Stomach (tissue), 8 donors: ENCODE measurements at regions not wholly inside any gene's neighbourhood (a gene's known extent, or its start where the extent isn't known, plus 50 kb on each side); places are given as distances from the start of the nearest gene placed in this dataset.

ENCODE experiments used
- DNase-seq, 2 donors: peaks; one replicate each; pipeline versions ENCODE4 v3.0.0 to v3.0.0-alpha.2; 2013 to 2019
- H3K27ac ChIP-seq, 5 donors: fragments of 200-600 bp in 4 of 5; sonication (generic) in 4 of 5; one replicate each; pipeline ENCODE4 v1.5.1; 2013 to 2019; ENCODE audit warnings: mild to moderate bottlenecking in 1 of 5, moderate library complexity in 1 of 5
- H3K27me3 ChIP-seq, 3 donors: fragments of 200-600 bp; sonication (generic); one replicate each; pipeline ENCODE4 v1.5.1; 2017 to 2019; ENCODE audit warnings: mixed run types in 1 of 3
- H3K36me3 ChIP-seq, 4 donors: fragments of 200-600 bp; sonication (generic); 1 replicate in 3 of 4; 2 replicates in 1 of 4; pipeline ENCODE4 v1.5.1; 2016 to 2019
- H3K4me1 ChIP-seq, 4 donors: fragments of 200-600 bp; sonication (generic); one replicate each; pipeline ENCODE4 v1.5.1; 2016 to 2019
- H3K4me3 ChIP-seq, 4 donors: fragments of 200-600 bp; sonication (generic) in 3 of 4; one replicate each; pipeline ENCODE4 v1.5.1; 2016 to 2019; ENCODE audit warnings: mild to moderate bottlenecking in 1 of 4
- H3K9me3 ChIP-seq, 4 donors: fragments of 200-600 bp; sonication (generic); one replicate each; pipeline ENCODE4 v1.5.1; 2016 to 2019
- EP300 ChIP-seq: sonication (generic); formaldehyde crosslinking; IDR thresholded peaks from one replicate; pipeline ENCODE4 v1.6.1; 2017; ENCODE audit warnings: antibody characterized with exemption
- POLR2A ChIP-seq, 4 donors: fragments of 450-650 bp; IDR thresholded peaks; one replicate each; pipeline ENCODE4 v1.6.1; 2016; ENCODE audit warnings: antibody characterized with exemption in 4 of 4, control low read depth in 2 of 4, mild to moderate bottlenecking in 1 of 4, moderate library complexity in 1 of 4
- POLR2AphosphoS5 ChIP-seq, 3 donors: sonication (generic); formaldehyde crosslinking; IDR thresholded peaks; one replicate each; pipeline ENCODE4 v1.6.1; 2016; ENCODE audit warnings: antibody characterized with exemption in 3 of 3
- WGBS, 5 donors: extraction: QIAGEN DNeasy Blood & Tissue Kit in 3 of 5; methylation state at CpG; one replicate each; pipeline versions ENCODE4 v1.1.5 to v1.1.7; 2013 to 2018; 5-methylcytosine and 5-hydroxymethylcytosine counted together
- intact Hi-C: fragments of 100-400 bp; cut with DNase I; formaldehyde crosslinking; loops from one replicate; pipeline ENCODE4 v1.15.1; 2023; ENCODE audit warnings: low total_unique reads
- TF ChIP-seq, protein P1 (sequence below), 7 experiments: fragments of 450-650 bp in 4 of 7; fragments of 200-600 bp in 3 of 7; sonication (generic) in 3 of 7; IDR thresholded peaks; one replicate each; pipeline ENCODE4 v1.5.1; 2016 to 2019; ENCODE audit warnings: antibody characterized with exemption in 7 of 7, control low read depth in 2 of 7, mild to moderate bottlenecking in 1 of 7
- donor health status: healthy with polysubstance abuse.
- donor health status: Bipolar disorder and iron deficiency.
- donor health status: healthy.

DNA sequence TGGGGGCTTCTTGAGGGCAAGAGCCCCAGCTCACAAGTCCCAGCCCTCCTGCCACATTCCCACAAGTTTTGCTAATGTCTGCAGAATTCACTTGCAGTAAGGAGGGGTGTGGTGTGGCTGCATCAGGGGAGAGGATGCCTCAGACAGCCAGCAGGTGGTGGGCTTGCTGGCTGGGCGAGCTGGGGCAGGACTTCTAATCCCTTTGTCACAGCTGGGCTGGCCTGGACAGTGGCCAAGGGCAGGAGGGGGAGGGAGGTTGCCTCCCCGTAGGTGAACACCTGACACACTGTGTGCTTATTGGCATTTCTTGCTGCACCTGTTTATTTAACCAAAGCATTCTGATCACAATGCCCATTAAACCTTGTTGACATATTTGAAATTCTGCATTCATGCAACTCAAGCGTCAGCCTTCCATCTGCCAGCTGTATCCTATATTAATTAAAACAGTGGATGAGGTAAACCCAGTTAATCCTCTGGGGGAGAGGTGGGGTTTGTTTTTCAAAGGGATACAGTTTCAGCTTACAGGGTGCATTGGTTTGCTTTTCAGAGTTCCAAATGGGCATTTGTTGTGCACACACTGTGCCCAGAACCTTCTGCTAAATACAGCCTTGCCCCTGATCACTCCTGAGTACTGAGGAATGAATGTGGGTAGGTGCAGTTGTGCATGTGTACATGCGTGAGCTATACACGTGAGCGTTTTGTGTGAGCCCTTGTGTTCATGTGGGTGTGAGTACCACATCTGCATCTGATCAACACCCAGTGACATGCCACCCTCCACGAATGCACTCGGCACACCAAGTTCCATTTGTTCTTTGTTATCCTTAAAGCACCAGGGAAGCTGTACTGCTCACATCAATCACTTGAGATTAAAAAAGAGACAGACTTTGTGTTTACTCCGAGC, 268.7 kb downstream of the XXYLT1 start:
- Histone ChIP-seq H3K9me3 (no peaks in the 10 kb centered on the region), H3K27ac (no peak overlapping the region), H3K36me3 (no peaks in the 10 kb centered on the region), H3K4me1 (peaks cover 9 to 22% (median 15%) of the 10 kb centered on the region in 4 donors), H3K4me3 (no peak overlapping the region), H3K27me3 (no peaks in the 10 kb centered on the region)
- TF ChIP-seq, protein P1, sequence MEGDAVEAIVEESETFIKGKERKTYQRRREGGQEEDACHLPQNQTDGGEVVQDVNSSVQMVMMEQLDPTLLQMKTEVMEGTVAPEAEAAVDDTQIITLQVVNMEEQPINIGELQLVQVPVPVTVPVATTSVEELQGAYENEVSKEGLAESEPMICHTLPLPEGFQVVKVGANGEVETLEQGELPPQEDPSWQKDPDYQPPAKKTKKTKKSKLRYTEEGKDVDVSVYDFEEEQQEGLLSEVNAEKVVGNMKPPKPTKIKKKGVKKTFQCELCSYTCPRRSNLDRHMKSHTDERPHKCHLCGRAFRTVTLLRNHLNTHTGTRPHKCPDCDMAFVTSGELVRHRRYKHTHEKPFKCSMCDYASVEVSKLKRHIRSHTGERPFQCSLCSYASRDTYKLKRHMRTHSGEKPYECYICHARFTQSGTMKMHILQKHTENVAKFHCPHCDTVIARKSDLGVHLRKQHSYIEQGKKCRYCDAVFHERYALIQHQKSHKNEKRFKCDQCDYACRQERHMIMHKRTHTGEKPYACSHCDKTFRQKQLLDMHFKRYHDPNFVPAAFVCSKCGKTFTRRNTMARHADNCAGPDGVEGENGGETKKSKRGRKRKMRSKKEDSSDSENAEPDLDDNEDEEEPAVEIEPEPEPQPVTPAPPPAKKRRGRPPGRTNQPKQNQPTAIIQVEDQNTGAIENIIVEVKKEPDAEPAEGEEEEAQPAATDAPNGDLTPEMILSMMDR (IDR thresholded peaks at IDR 0.05) = peak in 5 of 7 experiments; percentile 46 to 69 (median 53)
- peak in 2 of 3 donors; percentile 24 for TF ChIP-seq POLR2AphosphoS5 (IDR thresholded peaks at IDR 0.05)
- no peak for TF ChIP-seq POLR2A (IDR thresholded peaks at IDR 0.05)
- intact Hi-C loops = no loop called here
- DNase-seq = peak; percentile 78 to 89
- 29 to 49% (median 35%) methylated on average over 9 of the region's 9 CpGs for WGBS, 5 donors

DNA sequence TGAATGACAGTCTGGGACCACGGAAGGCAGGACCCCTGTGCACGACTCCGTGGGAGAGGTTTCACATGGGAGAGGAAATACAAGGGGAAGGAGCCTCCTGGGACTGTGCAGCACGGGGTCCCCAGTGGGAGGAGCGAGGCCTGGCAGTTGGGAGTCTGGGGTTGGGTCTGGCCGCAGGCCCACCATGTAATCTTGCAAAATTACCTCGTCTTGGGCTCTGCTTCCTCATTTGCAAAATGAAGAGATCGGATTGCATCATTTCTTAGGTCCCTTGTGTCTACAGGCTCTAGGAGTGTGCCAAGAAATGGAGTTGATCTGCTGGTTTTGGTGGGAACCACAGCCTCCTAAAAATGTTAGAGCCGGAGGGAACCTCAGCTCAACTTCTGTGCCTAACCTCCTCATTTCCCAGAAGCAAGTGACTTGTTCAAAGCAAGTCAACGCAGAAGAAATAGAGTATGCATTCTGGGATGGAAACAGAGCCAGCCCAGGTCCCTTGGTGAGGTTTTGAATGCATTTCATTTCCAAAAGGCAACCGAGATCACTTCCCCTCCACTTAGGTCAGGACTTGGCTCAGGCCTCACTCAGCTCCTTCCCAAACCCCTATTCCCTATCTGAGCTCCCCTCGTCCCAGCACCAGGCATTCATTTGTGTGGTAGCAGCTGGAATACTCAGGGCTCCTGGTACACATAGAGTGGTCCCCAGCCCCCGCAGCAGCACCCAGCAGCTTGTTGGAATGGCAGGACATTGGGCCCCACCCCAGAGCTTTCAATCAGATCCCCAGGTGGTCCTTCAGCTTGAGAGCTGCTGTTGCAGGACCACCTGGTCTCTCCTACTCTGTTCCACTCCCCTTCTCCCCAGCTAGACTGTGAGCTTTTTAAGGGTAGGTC, 267.7 kb downstream of the XXYLT1 start:
- H3K27ac ChIP-seq = no peak overlapping the region
- peaks cover 9 to 22% (median 15%) of the 10 kb centered on the region in 4 donors for H3K4me1 ChIP-seq
- no peaks in the 10 kb centered on the region for H3K9me3 ChIP-seq
- H3K36me3 ChIP-seq = no peaks in the 10 kb centered on the region
- no peaks in the 10 kb centered on the region for H3K27me3 ChIP-seq
- H3K4me3 ChIP-seq = no peak overlapping the region
- intact Hi-C loops = no loop called here
- 58 to 75% (median 64%) methylated on average over 13 of the region's 13 CpGs for whole genome bisulfite sequencing, 5 donors
- peak in 1 of 2 donors; percentile 58 for DNase-seq
- TF ChIP-seq, protein P1 (IDR thresholded peaks at IDR 0.05) = no peak
- TF ChIP-seq POLR2AphosphoS5 (IDR thresholded peaks at IDR 0.05) (no peak), EP300 (no peak), POLR2A (IDR thresholded peaks at IDR 0.05) (no peak)

DNA sequence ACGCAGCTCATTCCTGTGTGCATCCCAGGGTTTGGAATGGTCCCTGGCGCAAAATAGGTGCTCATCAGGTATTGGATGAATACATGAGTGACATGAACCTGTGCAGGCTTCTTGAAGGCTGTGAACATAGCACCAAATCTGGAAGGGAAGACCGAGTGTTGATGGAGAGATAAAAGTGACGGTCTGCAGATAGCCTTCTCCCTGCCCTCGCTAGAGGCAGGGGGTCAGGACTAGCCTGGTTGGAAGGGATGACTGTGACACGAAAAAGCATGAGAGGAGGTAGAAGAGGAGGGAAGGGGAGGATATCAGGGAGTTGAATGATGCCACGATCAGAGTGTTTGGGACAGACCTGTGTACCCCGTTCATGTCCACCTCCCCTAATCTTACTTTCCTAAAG, 267.1 kb downstream of the XXYLT1 start:
- WGBS, 5 donors = 84 to 89% (median 86%) methylated on average over 8 of the region's 8 CpGs
- TF ChIP-seq, protein P1 (IDR thresholded peaks at IDR 0.05) = no peak
- TF ChIP-seq POLR2AphosphoS5 (IDR thresholded peaks at IDR 0.05) = no peak
- no peak for TF ChIP-seq POLR2A (IDR thresholded peaks at IDR 0.05)
- no peak for TF ChIP-seq EP300
- intact Hi-C loops = no loop called here
- DNase-seq = no peak
- peaks cover 9 to 22% (median 15%) of the 10 kb centered on the region in 4 donors for H3K4me1 ChIP-seq
- H3K27ac ChIP-seq = no peak overlapping the region
- H3K27me3 ChIP-seq = no peaks in the 10 kb centered on the region
- no peaks in the 10 kb centered on the region for H3K36me3 ChIP-seq
- no peak overlapping the region for H3K4me3 ChIP-seq
- no peaks in the 10 kb centered on the region for H3K9me3 ChIP-seq

DNA sequence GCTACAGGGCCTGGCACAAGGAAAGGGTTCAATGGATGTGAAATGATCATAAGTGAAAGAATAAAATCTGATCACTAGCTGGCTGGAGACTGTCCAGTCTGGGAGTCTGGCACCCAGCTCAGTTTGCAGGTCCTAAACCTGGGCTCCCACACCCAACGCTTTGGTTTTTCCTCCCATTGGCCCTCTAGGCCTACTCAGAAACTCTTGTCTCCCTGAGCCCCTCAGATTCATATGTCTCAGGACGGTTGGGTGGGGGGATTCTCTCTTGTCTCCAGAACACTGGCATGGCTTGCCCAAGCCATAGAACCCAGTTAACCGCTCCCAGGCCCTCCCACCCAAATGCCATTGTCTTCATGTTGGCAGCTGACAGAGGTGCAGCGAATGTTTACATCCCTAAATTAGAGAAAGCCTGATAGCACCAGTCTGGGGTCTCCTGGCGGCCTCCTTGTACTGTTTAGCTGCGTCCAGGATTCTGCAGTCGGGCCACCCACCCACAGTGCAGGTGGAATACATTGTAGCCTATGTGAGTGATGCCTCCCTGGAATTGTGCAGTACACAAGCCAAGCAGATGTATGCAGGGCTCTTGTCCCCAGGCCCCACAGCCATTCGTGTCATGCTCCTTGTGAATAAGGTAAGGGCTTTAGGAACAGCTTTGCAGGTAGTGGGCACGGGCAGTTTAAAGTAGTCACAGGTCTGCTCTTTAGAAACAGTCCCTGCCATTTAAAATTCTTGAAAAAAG, 266.3 kb downstream of the XXYLT1 start:
- intact Hi-C loops = no loop called here
- H3K4me3 ChIP-seq = no peak overlapping the region
- 78 to 88% (median 86%) methylated on average over 7 to 9 of the region's 9 CpGs for WGBS, 5 donors
- TF ChIP-seq, protein P1 (IDR thresholded peaks at IDR 0.05) = no peak
- TF ChIP-seq POLR2AphosphoS5 (IDR thresholded peaks at IDR 0.05) = no peak
- TF ChIP-seq POLR2A (IDR thresholded peaks at IDR 0.05) = no peak
- no peak for TF ChIP-seq EP300
- H3K36me3 ChIP-seq = no peaks in the 10 kb centered on the region
- peaks cover 9 to 22% (median 15%) of the 10 kb centered on the region in 4 donors for H3K4me1 ChIP-seq
- no peaks in the 10 kb centered on the region for H3K9me3 ChIP-seq
- no peaks in the 10 kb centered on the region for H3K27me3 ChIP-seq
- no peak for DNase-seq
- H3K27ac ChIP-seq = no peak overlapping the region
